BLaER1 treated with 17β-estradiol and CSF1 and Interleukin-3, amounts not matched to agents 10 nM and 100 nM (cell line): ENCODE measurements at regions not wholly inside any gene's neighbourhood (a gene's known extent, or its start where the extent isn't known, plus 50 kb on each side); places are given as distances from the start of the nearest gene placed in this dataset.

ENCODE experiments used
- H3K27ac ChIP-seq, 11 experiments: shearing (Covaris generic); formaldehyde crosslinking; 2 replicates each; pipeline ENCODE4 v1.8.1; 2022
- H3K27me3 ChIP-seq, 11 experiments: shearing (Covaris generic); formaldehyde crosslinking; 2 replicates each; pipeline ENCODE4 v1.8.1; 2022
- H3K36me3 ChIP-seq, 11 experiments: shearing (Covaris generic); formaldehyde crosslinking; 2 replicates each; pipeline ENCODE4 v1.8.1; 2022
- H3K4me1 ChIP-seq, 10 experiments: shearing (Covaris generic); formaldehyde crosslinking; 2 replicates each; pipeline ENCODE4 v1.8.1; 2022
- H3K4me2 ChIP-seq, 11 experiments: shearing (Covaris generic); formaldehyde crosslinking; 2 replicates each; pipeline ENCODE4 v1.8.1; 2022
- H3K4me3 ChIP-seq, 10 experiments: shearing (Covaris generic); formaldehyde crosslinking; 2 replicates each; pipeline ENCODE4 v1.8.1; 2022
- H3K9ac ChIP-seq, 11 experiments: shearing (Covaris generic); formaldehyde crosslinking; 2 replicates each; pipeline ENCODE4 v1.8.1; 2022
- H3K9me3 ChIP-seq, 11 experiments: shearing (Covaris generic); formaldehyde crosslinking; replicated peaks in 1 of 11; 2 replicates each; pipeline ENCODE4 v1.8.1; 2022
- H4K20me1 ChIP-seq, 11 experiments: shearing (Covaris generic); formaldehyde crosslinking; 2 replicates each; pipeline ENCODE4 v1.8.1; 2022
- Cebpa-rat ChIP-seq, 11 experiments: shearing (Covaris generic); IDR thresholded peaks; 2 replicates each; pipeline ENCODE4 v1.8.1; 2022

GRCh38 chr16:86747761-86748160, 169.4 kb downstream of the FOXL1 start:
- Histone ChIP-seq H3K9ac (no peak overlapping the region), H3K4me3 (no peak overlapping the region), H3K4me1 (peaks cover 0 to 18% (median 11%) of the 10 kb centered on the region in 10 experiments; a peak in 13 of 20 replicates), H3K27ac (no peak overlapping the region), H3K27me3 (no peaks in the 10 kb centered on the region), H3K36me3 (no peaks in the 10 kb centered on the region), H3K4me2 (peak overlapping the region in 4 of 11 experiments; percentile 8 to 38 (median 26); a peak in 6 of 22 replicates), H4K20me1 (no peaks in the 10 kb centered on the region), H3K9me3 (no peaks in the 10 kb centered on the region)
- no peak for TF ChIP-seq Cebpa-rat (IDR thresholded peaks at IDR 0.05)

GRCh38 chr16:86748652-86749051, 170.3 kb downstream of the FOXL1 start:
- H3K36me3 ChIP-seq, result no peaks in the 10 kb centered on the region
- H3K9me3 ChIP-seq, result no peaks in the 10 kb centered on the region
- no peak overlapping the region for H3K27ac ChIP-seq
- H3K9ac ChIP-seq, result no peak overlapping the region
- no peak for TF ChIP-seq Cebpa-rat (IDR thresholded peaks at IDR 0.05)
- H4K20me1 ChIP-seq, result no peaks in the 10 kb centered on the region
- H3K4me3 ChIP-seq, result no peak overlapping the region
- peaks cover 0 to 18% (median 11%) of the 10 kb centered on the region in 10 experiments; a peak in 13 of 20 replicates for H3K4me1 ChIP-seq
- no peaks in the 10 kb centered on the region for H3K27me3 ChIP-seq
- no peak overlapping the region for H3K4me2 ChIP-seq

GRCh38 chr16:86751076-86752030, 173.0 kb downstream of the FOXL1 start:
- peak overlapping the region in 1 of 11 experiments; percentile 36; a peak in 1 of 22 replicates for H3K27ac ChIP-seq
- no peaks in the 10 kb centered on the region for H3K9me3 ChIP-seq
- no peak overlapping the region for H3K9ac ChIP-seq
- no peaks in the 10 kb centered on the region for H3K27me3 ChIP-seq
- peaks cover 4 to 20% (median 12%) of the 10 kb centered on the region in 10 experiments; a peak in 19 of 20 replicates for H3K4me1 ChIP-seq
- H3K36me3 ChIP-seq, result no peaks in the 10 kb centered on the region
- peak overlapping the region in 5 of 11 experiments; percentile 28 to 59 (median 39); a peak in 10 of 22 replicates for H3K4me2 ChIP-seq
- H4K20me1 ChIP-seq, result no peaks in the 10 kb centered on the region
- no peak overlapping the region for H3K4me3 ChIP-seq
- no peak for TF ChIP-seq Cebpa-rat (IDR thresholded peaks at IDR 0.05)

- H3K27ac ChIP-seq, result no peak overlapping the region
- peaks cover 17 to 32% (median 24%) of the 10 kb centered on the region in 10 experiments for H3K4me1 ChIP-seq
- H3K36me3 ChIP-seq, result no peaks in the 10 kb centered on the region
- TF ChIP-seq Cebpa-rat (IDR thresholded peaks at IDR 0.05), result no peak
- no peaks in the 10 kb centered on the region for H3K27me3 ChIP-seq
- H3K4me3 ChIP-seq, result no peak overlapping the region
- no peak overlapping the region for H3K9ac ChIP-seq
- H3K9me3 ChIP-seq, result no peaks in the 10 kb centered on the region
- peaks cover 0 to 8% (median 0%) of the 10 kb centered on the region in 11 experiments; a peak in 1 of 22 replicates for H4K20me1 ChIP-seq
- H3K4me2 ChIP-seq, result no peak overlapping the region
Measured at GRCh38 chr16:86752582-86753175, 174.3 kb downstream of the FOXL1 start.

- H3K36me3 ChIP-seq, result no peaks in the 10 kb centered on the region
- H3K27me3 ChIP-seq, result no peaks in the 10 kb centered on the region
- H3K4me2 ChIP-seq, result no peak overlapping the region
- peaks cover 0 to 8% (median 0%) of the 10 kb centered on the region in 11 experiments; a peak in 1 of 22 replicates for H4K20me1 ChIP-seq
- TF ChIP-seq Cebpa-rat (IDR thresholded peaks at IDR 0.05), result no peak
- H3K4me1 ChIP-seq, result peaks cover 15 to 32% (median 25%) of the 10 kb centered on the region in 10 experiments
- no peak overlapping the region for H3K27ac ChIP-seq
- H3K4me3 ChIP-seq, result no peak overlapping the region
- H3K9ac ChIP-seq, result no peak overlapping the region
- no peaks in the 10 kb centered on the region for H3K9me3 ChIP-seq
Measured at GRCh38 chr16:86753399-86753798, 175.1 kb downstream of the FOXL1 start.

GRCh38 chr16:86755571-86756006, 177.2 kb downstream of the FOXL1 start:
- H3K27me3 ChIP-seq, result no peaks in the 10 kb centered on the region
- peaks cover 0 to 8% (median 0%) of the 10 kb centered on the region in 11 experiments; a peak in 1 of 22 replicates for H4K20me1 ChIP-seq
- no peak for TF ChIP-seq Cebpa-rat (IDR thresholded peaks at IDR 0.05)
- peaks cover 15 to 32% (median 25%) of the 10 kb centered on the region in 10 experiments for H3K4me1 ChIP-seq
- no peak overlapping the region for H3K9ac ChIP-seq
- H3K36me3 ChIP-seq, result no peaks in the 10 kb centered on the region
- H3K27ac ChIP-seq, result no peak overlapping the region
- H3K9me3 ChIP-seq, result no peaks in the 10 kb centered on the region
- no peak overlapping the region for H3K4me3 ChIP-seq
- H3K4me2 ChIP-seq, result peak overlapping the region in 1 of 11 experiments; percentile 51; a peak in 1 of 22 replicates

- Histone ChIP-seq H3K27ac (no peak overlapping the region), H3K27me3 (peaks cover 0 to 12% (median 9%) of the 10 kb centered on the region in 11 experiments; a peak in 11 of 22 replicates), H3K9me3 (no peaks in the 10 kb centered on the region), H4K20me1 (peaks cover 0 to 8% (median 0%) of the 10 kb centered on the region in 11 experiments; a peak in 1 of 22 replicates), H3K9ac (peak overlapping the region in 3 of 11 experiments; percentile 1 to 45 (median 4); a peak in 4 of 22 replicates), H3K4me2 (peak overlapping the region; percentile 28 to 77 (median 64)), H3K4me1 (peaks cover 11 to 25% (median 18%) of the 10 kb centered on the region in 10 experiments), H3K36me3 (no peaks in the 10 kb centered on the region), H3K4me3 (no peak overlapping the region; a peak in 1 of 20 replicates)
- TF ChIP-seq Cebpa-rat (IDR thresholded peaks at IDR 0.05), result no peak
Measured at GRCh38 chr16:86756882-86757703, 178.7 kb downstream of the FOXL1 start.

GRCh38 chr16:86757704-86758040, 179.3 kb downstream of the FOXL1 start:
- peak overlapping the region in 2 of 11 experiments; percentile 4 to 45; a peak in 1 of 22 replicates for H3K9ac ChIP-seq
- no peak overlapping the region for H3K4me3 ChIP-seq
- H3K27ac ChIP-seq, result no peak overlapping the region
- H3K36me3 ChIP-seq, result no peaks in the 10 kb centered on the region
- no peaks in the 10 kb centered on the region for H3K9me3 ChIP-seq
- no peak for TF ChIP-seq Cebpa-rat (IDR thresholded peaks at IDR 0.05)
- H3K27me3 ChIP-seq, result peaks cover 0 to 15% (median 12%) of the 10 kb centered on the region in 11 experiments; a peak in 11 of 22 replicates
- peak overlapping the region; percentile 28 to 77 (median 64) for H3K4me2 ChIP-seq
- peaks cover 0 to 8% (median 0%) of the 10 kb centered on the region in 11 experiments; a peak in 1 of 22 replicates for H4K20me1 ChIP-seq
- H3K4me1 ChIP-seq, result peaks cover 11 to 25% (median 18%) of the 10 kb centered on the region in 10 experiments
